ENCODE measurements at regions not wholly inside any gene's neighbourhood (a gene's known extent, or its start where the extent isn't known, plus 50 kb on each side); places are given as distances from the start of the nearest gene placed in this dataset.
A peak's percentile ranks its signal among the peaks of the same experiment; 100 is the strongest.

DNA sequence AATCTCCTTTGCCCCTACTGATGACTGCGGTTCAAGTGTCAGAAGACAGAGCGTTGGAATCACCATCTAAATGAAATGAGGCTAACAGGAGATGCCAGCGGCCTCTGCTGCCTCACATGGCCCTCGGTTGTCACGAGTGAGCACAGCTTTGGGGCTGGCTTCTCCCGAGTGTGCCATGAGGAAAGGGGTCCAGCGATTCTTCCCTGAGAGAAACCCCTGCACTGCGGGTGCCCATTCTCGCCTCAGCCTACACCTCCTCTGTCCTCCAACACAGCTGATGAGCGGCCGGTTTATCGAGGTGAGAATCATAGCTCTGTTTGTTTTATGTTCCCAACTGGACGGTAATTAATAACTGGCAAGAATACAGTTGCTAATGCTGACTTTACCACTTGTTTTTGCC lies 144.7 kb upstream of the RPS6KA2 start:
- DNase-seq, result no peak

DNA sequence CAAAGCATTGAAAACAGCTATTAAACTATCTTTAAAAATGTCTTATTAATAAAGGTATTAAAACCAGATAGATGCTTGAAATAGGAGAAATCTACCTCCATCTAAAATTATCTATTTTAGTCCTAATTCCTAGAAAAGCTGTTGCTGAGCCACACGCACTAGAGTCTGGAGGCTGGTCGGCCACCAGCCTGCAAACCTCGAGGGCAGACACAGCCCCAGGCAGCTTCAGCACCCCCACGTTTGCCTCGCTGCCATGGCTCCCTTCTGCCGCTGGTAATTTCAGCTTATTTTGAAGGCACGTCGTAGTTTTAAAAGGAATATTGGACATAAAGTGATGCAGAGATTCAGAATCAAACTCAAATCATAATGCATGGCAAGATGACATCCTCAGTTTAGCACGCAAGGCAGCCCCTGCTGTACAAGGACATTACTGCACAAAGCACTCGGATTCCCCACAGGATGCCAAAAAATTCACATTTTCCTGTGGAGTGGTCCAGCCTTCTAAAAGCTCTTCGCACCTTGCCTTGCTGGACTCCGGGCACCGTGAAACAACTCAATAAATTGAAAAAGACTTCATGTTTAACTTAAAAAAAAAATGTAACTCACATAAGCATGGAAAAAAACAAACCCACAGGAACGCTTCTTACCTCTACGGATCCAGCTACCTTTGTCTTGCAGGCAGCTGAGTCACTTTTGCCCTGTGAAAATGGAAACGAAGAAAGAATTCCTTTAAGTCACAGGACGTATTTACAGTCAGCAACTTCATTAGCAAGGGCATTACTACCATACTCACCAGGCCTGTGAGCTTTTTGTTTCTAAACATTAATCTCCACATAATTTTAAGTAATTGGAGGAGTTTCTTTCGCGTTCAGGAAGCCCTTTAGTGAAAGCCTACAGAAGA lies 143.4 kb upstream of the RPS6KA2 start:
- no peak for DNase-seq

DNA sequence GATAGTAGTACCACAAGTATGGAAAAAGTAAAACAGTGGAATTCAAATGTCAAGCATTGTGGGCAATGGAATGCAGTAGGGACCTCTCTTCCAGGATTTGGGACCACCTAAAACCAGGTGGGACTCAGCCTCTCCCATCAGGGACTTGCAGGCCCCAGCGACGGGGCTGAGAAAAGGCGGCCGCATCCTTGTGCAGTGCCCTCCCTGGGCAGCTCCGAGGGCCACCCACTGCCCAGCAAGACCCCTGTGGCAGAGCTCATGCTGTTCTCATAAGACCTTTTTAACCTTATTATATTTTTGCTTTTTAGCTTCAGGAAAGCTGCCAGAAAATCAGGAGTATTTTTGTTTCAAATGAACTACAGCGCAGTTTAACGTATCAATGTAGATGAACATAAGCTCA lies 142.6 kb upstream of the RPS6KA2 start:
- DNase-seq, result no peak

DNA sequence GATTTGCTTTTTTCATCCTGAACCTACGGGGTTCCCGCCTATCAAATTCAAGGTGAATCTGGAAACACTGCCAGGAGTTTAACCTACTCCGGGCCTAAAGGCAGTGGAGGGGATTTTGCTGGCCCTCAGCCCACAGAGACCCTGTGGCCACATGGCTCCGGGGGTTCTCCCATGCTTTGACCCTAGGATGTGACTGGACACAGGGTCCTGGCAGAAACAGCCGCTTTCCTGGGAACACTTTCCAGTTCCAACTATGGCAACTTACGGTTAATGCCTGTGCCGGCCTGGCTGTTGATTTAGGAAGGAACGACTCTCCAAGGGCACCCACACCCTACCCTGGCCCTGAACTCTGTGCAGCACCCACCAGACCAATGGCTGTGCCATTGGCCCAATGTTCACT lies 141.7 kb upstream of the RPS6KA2 start:
- DNase-seq, result no peak

DNA sequence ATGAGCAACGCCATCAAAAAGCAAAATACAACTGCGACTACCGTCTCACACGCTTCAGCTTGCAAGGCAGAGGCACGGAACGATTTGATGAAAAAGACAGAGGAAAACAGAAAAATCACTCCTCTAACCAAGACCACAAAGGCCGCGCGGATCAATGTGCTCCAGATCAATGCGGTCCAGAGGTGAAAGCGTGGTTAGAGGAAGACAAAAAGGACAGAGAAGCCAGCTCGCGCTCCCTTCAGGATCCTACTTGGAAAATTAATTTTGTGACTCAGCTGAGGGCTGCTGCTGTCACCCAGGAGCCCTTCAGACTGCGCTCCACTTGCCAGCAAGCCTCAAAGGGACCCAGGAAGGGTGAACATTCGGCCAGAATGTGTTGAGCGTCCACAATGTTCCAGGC lies 140.2 kb upstream of the RPS6KA2 start:
- DNase-seq, result no peak

DNA sequence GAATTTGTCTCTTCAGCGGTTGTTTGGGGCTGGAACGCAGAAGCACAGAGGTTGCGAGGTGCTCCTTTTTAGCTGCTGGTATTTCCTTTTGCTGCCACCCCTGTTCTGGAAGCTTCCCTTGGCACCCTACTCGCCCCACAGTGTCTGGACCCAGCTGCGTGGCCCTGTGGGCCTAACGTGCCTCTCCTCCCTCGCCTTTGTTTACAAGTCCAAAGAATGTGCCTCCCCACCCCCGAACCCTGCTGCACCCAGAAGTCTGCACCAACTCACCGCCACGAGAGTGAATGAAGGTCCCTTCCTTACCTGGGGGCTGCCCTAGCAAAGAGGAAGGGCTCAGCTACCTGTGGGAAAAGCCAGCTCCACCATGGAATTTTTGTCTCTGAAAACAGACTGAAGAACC lies 139.7 kb upstream of the RPS6KA2 start:
- no peak for DNase-seq

DNA sequence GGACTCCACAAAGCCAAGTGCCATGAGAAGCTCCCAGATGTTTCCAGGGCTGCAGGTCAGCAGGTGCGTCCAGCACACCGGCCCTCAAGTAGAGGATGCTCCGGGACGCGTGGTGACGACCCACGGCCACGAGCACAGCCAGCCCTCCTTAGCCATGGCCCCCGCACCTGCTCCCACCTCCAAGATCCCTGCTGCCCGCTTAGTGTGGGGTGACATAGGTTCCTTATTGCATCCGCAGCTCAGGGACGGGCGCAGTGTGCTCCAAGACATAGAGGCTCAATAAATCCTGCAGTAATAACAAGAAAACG lies 138.1 kb upstream of the RPS6KA2 start:
- no peak for DNase-seq

DNA sequence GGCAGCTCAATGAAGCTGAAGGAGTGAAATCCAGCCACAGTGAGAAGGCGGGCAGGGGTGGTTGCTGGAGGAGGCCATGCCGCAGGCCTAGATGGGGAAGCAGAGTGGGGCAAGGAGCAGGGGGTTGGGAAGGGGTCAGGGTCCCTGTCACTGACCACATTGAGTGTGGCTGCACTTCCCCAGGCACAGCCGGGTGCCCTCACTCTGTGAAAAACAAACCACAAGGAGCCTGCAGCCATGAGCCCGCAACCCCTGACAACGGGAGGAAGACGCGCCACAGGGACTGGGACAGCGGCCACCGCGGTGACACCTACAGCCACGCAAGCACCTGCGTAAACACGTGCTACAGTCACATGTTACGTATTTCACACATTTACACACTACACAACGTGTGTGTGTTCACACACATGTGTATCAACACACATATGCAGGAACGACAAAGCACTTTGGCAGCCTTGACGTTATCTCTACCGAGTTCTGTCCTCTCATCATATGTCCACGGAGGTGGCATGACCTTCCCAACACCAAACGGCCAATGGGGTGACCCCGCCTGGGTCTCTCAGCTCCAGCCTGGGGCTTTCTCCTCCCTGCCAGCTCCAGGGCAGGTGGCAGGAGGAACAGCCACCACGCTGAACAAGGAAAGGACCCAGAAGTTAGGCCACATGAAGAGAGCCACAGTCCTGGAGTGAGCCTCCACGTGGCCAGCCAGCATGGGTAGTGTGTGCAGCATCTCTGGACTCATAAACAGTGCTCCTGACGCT lies 137.6 kb upstream of the RPS6KA2 start:
- no peak for DNase-seq

DNA sequence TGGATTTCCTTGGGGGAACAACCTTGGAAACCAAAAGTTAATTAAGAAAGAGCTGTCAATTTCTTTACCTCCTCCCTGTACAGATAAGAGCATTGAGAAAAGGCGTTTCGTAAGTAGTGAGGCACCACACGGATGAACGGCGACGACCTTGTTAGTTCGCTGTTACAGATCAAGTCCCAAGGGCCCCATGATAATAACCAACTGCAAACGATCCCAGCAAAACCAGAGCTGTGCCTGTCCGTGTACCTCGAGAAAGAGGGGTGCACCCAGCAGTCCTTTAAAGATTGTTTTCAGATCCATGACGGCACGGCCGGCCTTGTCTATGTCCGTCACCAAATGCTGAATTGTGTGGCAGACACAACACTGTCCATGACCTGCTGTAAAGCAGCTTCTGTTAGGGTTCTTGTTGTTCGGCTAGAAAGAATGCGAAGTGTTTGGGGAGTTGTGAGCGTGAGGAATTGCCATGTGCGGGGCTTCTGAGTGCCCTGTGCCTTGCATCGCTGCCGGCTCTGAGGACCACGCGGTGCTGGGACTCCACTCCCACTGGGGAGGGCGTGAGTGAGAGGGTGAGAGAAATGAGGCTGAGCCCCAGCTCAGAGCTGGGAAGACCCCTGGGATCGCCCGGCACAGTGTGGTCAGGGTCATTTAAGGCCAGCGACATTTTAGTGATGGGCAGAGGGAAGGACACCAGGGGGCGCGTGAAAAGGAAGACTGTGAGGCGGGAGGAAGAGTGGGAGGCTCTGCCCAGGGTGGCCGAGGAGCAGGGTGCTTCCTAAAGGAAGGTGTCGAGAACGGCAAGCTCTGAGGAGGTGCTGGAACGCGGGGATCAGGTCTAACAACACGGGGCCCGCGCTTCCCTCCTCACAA lies 136.8 kb upstream of the RPS6KA2 start:
- no peak for DNase-seq

DNA sequence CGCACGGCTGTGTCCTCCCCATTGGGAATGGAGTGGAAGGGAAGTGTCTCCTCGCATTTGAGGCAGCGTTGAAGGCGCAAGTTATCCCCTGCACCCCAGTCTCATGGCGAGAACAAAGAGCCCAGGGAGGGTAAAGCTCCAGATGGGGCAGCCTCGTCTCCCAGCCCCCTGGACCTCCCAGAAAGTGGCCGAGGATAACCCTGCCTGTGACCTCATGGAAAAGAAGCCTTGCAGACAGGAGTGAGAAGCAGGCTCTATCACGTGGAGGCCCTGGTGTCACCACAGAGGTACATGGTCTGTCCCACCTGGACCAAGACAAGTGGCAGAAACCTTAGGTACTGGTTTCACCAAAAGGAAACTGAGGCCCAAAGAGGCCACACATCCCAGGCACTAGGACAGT lies 134.8 kb upstream of the RPS6KA2 start:
- DNase-seq, result no peak

DNA sequence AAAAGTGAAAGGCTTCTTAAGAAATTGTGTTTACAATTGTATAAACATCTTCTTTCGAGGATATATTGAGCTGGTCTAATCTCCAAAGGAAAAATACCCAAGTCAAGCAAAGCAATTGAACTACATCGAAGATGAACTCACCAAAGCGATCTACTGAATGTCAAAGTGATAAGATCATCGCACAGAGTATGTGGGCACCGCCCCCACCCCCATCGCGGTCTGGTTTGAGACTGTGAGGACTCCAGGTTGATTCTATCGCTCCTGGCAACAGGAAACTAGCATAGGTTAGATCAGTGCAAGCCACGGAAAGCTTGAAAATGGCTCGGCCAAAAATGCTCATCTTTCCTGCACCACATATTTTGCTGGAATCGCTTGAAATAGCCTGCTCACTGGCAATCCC lies 133.2 kb upstream of the RPS6KA2 start:
- DNase-seq, result peak; percentile 53

DNA sequence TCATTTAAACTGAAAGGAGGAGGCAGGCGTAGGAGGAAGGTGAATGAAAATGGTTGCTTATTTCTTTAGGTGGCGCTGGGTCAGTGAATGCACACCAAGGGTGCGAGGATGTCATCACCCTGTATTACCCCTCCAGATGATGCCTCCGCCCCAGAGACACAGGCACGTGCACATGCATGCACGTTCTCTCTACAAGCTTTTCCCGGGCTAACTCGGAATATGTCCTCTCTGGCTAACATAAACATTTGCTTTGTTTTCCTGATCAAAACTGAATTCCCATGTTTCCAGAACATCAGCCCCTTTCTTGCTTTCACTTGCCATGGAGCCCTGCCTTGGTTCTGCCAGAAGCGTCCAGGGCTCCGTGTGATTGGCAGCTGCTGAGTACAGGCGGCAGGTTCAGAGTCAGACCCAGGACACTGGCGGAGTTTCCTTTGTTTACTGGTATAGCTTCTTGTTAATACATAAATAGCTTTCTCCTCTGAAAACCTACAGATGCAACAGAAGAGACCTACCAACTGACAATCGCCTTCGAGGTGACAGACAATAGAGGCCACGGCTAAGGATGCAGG lies 131.2 kb upstream of the RPS6KA2 start:
- DNase-seq, result no peak

DNA sequence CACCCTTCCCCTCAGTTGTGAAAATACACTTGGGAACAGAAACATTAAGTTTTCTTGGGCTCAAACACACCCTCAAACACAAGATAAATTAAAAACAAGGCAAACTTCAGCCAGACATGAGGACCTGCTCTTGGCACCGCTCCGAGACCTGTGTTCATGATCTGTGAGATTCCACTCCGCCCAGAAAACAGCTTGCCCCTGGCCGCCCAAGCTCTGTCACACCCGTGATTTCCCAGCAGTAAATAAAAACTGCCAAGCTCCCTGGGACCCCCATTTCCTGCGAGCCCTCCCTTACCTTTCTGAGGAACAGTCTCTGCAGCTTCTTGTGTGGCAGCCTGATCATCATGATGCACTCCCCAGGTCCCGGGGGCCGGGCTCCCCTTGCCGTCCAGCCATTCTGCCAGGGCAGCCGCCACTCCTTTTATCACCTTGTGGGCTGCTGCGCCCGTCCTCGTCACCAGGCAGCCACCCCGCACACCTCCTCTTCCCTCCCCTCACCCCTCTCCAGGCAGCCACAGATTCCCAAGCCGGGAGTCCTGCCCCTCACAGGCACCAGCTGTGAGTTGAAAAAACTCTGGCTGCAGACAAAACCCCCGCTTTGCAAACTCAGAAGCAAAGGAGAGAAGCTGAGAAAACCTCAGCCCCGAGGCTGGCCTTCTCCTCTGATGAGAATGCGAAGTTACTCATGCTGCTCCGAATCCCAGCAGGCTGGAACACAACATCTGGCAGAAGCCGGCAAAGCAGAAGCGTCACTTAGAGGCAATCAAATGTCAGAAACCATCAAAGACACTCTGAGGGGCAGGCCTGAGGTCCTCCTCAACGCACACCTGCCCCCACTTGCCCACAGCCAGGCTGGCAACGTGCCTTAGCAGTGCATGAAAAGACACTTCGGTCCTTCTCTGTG lies 130.4 kb upstream of the RPS6KA2 start:
- no peak for DNase-seq

DNA sequence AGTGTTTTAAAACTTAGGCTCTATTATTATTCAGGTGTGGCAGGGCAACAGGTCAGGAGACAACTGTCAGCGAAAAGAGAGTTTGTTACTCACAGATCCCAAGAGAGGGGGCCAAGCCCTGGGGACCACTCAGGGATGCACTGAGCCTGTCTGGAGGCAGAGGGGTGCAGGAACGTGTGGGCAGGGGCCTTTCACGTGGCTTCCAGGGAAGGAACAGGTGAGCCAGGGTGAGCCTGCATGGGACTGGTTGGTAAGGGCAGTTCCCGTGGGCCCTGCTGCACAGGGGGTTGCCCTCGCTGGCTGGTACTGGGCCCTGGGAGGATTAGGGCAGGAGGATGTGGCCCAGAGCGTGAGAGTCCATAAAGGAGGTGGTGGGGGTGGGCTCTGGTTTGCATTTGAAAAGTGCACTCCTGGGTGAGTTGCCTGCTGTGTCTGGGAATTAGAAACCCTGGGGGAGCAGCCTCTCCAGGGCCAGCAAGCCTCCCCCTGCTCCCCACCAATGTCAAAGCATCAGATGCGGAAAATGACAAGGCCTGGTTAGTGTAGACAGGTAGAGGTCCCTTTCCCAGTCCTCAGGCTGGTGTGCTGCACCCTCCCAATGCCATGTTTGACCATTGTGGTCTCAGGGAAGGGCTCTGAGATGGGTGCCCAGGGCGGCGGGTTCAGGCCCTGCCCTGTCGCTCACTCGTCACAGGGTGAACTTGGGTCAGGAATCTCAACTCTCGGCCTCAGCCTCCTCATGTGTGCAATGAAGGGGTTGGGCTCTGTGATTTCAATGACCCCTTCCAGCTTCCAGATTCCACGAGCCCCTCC lies 127.4 kb upstream of the RPS6KA2 start:
- no peak for DNase-seq

DNA sequence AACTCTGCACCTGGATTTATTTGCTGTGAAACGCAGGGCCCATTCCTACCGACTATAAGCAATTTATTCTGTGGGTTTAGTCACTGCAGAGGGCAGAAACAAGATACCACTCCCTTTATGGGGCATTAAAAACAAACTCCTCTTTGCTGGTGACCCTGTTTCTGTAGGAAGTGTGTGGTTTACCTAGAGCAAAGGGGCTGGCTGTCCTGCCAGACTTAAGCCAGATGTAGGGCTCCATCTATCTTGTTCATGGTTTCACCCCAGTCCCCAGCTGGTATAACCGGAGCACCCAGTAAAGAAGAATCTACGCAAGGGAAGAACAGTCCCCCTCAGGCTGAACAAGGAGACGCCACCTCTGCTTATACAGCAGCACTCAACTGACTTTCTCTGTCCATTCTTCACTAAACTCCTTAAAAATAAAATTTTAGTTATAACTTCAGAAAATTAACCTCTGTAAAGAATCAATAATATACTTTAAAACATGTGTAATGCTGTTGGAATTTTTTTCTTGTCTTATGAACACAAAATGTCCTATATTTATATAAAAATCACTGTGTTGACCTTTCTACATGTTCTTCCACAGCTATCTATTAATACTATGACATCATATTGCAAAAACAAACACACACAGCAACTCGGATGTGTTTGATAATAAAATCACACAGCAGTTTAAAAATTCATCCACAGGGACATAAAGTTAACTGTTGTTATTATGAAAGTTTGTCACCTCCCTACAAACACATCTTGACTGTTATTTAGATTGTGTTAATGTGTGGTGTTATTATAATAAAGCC lies 126.1 kb upstream of the RPS6KA2 start:
- no peak for DNase-seq

DNA sequence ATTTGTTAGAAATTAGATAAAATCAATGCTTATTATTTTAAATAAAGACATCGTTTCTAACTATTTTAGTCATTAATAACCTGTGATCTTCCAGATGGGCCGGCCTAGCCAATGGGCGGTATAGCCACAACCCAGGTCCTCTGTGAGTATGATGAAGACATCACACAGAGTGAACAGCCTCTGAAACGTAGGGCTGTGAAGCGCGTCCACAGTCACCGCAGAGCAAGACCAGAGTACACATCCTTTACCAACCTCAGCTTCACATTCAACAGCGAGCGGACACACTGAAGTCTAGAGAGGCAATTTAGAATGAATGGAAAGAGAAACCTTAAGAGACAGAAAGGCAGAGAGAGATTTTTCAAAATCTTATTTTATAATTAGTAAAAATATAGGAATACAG lies 125.0 kb upstream of the RPS6KA2 start:
- DNase-seq, result no peak

DNA sequence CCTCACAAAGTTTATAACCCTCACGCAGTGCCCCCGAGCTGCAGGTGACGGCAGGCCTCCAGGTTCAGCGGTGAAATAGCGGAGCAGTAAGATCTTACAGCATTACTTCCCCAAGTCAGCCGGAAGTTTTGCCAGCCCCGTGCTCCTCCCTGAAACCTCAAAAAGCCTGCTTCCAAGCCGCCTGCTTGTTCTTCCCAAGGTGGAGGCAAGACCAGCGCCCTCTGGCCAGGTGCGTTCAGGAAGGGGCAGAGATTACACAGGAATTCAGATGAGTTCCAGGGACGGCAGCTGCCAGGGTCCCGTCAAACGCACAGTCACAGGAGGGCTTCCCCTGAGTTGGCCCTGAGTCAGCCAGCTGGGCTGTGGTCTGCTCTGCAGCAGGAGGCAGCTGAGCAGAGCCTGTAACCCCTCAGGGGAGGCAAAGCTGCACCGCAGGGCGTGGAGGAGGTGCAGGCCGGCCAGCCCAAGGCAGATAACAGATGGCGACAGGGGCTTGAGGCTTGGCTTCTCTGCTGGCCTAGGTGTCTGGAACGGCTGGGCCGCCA lies 124.1 kb upstream of the RPS6KA2 start:
- no peak for DNase-seq

DNA sequence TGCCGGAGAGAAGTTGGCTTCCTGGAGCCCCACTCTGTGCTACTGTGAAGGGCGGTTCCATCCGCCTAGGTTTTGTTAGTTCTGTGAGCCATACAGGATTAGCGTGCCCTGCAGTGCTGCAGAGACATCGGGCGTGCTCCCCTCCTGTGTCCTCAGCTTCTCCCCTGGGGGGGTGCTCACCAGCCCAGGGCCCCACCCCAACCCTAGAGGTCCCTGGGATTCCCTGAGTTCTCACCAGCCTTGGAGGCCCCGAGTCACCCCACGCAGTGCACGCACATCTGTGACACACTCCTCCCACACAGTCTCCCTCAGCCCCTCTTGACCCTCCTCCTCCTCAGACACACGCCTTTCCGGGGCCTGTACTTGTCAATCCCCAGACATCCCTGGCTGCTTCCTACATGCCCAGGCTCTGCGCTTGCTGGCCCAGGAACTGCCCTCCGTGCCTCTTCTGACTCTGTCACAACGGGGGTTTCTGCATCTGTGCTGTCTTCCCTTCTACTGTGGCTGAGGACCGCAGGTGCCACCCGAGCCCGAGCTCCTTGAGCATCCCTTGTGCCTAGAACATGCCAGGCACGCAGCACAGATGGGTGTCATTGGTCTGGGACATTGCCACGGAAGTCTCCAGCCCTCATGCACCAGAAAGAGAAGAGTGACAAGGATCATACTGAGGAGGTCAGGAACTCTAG lies 123.2 kb upstream of the RPS6KA2 start:
- DNase-seq, result no peak

DNA sequence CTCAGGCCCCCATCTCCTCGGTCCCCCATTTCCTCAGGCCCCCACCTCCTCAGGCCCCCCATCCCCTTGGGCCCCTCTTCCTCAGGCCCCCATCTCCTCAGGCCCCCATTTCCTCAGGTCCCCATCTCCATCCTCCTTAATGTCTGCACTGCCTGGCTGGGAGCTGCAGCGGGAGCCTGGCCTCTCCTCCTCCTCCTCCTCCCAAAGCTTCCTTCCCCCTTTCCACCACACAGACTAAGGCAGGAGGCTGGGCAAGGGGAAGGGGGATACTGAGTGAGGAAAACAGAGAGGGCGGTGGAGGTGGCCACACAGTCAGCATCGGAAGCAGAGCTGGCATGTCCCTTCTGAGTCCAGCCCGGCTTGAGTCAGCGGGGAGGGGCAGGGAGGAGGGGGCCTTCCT lies 122.6 kb upstream of the RPS6KA2 start:
- DNase-seq, result no peak
